ENCODE measurements at regions not wholly inside any gene's neighbourhood (a gene's known extent, or its start where the extent isn't known, plus 50 kb on each side); places are given as distances from the start of the nearest gene placed in this dataset.

DNA sequence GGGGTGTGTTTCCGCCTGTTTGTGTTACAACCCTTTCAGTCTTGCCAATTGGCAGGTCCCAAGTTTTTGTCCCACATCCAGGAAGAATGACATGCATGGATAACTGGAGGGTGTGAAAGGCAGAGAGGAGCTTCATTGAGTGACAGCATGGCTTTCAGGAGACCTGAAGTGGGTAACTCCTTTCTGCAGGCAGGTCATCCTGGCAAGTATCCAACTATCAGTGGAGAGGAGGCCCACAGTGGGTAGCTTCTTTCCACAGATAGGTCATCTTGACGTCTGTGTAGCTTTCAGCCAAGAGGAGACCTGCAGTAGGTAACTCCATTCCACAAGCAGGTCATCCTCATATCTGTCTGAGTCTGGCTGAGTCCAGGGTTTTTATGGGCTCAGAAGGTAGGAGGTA lies 1268.8 kb upstream of the CNTN5 start:
- Histone ChIP-seq H3K27ac (no peak overlapping the region), H3K4me2 (no peak overlapping the region), H3F3A (ENCODE audit: low read depth) (no peaks in the 10 kb centered on the region), H4K20me1 (ENCODE audit: low read depth) (no peaks in the 10 kb centered on the region), H3K36me3 (no peaks in the 10 kb centered on the region), H2AFZ (replicated peaks) (no peak overlapping the region), H3K9me3 (ENCODE audit: low read depth) (no peaks in the 10 kb centered on the region), H3K9ac (no peak overlapping the region), H3K27me3 (no peaks in the 10 kb centered on the region), H3K4me1 (peaks cover 27% of the 10 kb centered on the region), H3K4me3 (no peak overlapping the region), H3K79me2 (ENCODE audit: low read depth) (no peaks in the 10 kb centered on the region)
- H3K4me3 Mint-ChIP-seq = no peak overlapping the region
- H3K9me3 Mint-ChIP-seq = no peaks in the 10 kb centered on the region
- TF ChIP-seq CTCF (IDR thresholded peaks at IDR 0.05) (no peak), EZH2phosphoT487 (IDR thresholded peaks at IDR 0.05) (no peak), EZH2 (IDR thresholded peaks at IDR 0.05) (no peak)
- no peaks in the 10 kb centered on the region for H3K36me3 Mint-ChIP-seq
- peaks cover 6% of the 10 kb centered on the region for H3K4me1 Mint-ChIP-seq
- H3K27me3 Mint-ChIP-seq (ENCODE audit: insufficient read depth, low read depth) = peaks cover 3% of the 10 kb centered on the region
- H3K27ac Mint-ChIP-seq = no peak overlapping the region
- DNase-seq (ENCODE audit: low spot score) = no peak

DNA sequence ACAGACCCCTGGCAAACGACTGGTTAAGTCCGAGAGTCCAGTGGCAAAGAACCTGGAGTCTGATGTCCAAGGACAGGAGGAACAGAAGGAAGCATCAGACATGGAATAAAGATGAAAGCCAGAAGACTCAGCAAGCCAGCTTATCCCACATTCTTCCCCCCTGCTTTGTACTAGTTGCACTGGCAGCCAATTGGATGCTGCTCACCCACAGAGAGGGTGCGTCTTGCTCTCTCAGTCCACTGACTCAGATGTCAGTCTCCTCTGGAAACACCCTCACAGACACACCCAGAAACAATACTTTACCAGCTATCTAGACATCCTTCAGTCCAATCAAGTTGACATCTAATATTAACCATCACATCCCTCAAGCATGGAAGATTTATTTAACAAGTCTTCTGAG lies 1265.8 kb upstream of the CNTN5 start:
- TF ChIP-seq EZH2phosphoT487 (IDR thresholded peaks at IDR 0.05) (no peak), CTCF (IDR thresholded peaks at IDR 0.05) (no peak), EZH2 (IDR thresholded peaks at IDR 0.05) (no peak)
- H3K36me3 Mint-ChIP-seq = no peaks in the 10 kb centered on the region

DNA sequence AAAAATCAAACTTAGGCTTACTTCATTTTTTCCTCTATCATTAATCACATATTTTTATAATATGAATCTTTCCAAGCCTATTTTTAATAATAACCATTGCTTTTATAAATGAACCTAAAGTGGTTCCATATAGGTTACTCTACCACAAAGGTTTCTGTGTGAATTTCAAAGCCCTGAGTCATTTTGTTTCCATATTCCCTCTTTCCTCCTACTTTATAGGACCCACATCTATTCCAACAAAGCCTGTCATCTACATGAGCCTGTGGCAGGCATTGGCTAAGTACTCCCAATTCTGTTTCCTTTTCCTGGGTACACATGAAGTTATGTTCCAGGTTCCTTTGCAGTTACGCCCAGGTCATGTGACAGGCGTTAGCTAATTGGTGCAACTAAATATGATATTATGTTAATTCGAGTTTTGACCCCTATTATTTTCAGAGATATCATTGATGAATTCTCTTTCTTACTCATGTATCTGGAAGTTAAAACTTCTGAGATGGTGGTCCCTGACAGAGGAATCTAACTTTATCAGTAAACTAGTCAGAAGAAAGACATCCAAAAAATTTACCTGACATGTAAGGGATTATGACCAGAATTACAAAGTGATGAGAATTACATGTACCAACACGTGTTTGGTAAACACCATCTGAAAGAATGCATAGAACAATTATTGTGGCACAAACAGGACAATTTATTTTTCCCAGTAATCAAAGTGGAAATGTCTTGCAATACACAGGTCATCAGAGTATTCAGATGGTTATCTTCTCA lies 1264.0 kb upstream of the CNTN5 start:
- H3K4me3 Mint-ChIP-seq = no peak overlapping the region
- no peak overlapping the region for H3K27ac Mint-ChIP-seq

More for the DNA sequence above, 1265.8 kb upstream of the CNTN5 start:
- H3K27me3 Mint-ChIP-seq (ENCODE audit: insufficient read depth, low read depth) = peaks cover 3% of the 10 kb centered on the region
- H3K4me3 ChIP-seq = no peak overlapping the region
- peak; percentile 64 for DNase-seq (ENCODE audit: low spot score)
- no peaks in the 10 kb centered on the region for H3K36me3 ChIP-seq
- H3K4me3 Mint-ChIP-seq = no peak overlapping the region
- H3K4me2 ChIP-seq = no peak overlapping the region
- no peaks in the 10 kb centered on the region for H3K79me2 ChIP-seq (ENCODE audit: low read depth)
- H3F3A ChIP-seq (ENCODE audit: low read depth) = no peaks in the 10 kb centered on the region
- H3K4me1 ChIP-seq = peaks cover 8% of the 10 kb centered on the region
- H3K27me3 ChIP-seq = no peaks in the 10 kb centered on the region
- H4K20me1 ChIP-seq (ENCODE audit: low read depth) = no peaks in the 10 kb centered on the region
- H2AFZ ChIP-seq (replicated peaks) = no peak overlapping the region
- no peak overlapping the region for H3K27ac Mint-ChIP-seq
- no peaks in the 10 kb centered on the region for H3K9me3 Mint-ChIP-seq
- H3K9me3 ChIP-seq (ENCODE audit: low read depth) = no peaks in the 10 kb centered on the region
- no peak overlapping the region for H3K9ac ChIP-seq
- no peak overlapping the region for H3K27ac ChIP-seq
- peaks cover 6% of the 10 kb centered on the region for H3K4me1 Mint-ChIP-seq

More for the DNA sequence above, 1264.0 kb upstream of the CNTN5 start:
- H3K4me3 ChIP-seq = no peak overlapping the region
- H3K9me3 ChIP-seq (ENCODE audit: low read depth) = no peaks in the 10 kb centered on the region
- H3K27me3 ChIP-seq = no peaks in the 10 kb centered on the region
- no peaks in the 10 kb centered on the region for H3F3A ChIP-seq (ENCODE audit: low read depth)
- H3K27ac ChIP-seq = no peak overlapping the region
- TF ChIP-seq EZH2phosphoT487 (IDR thresholded peaks at IDR 0.05) = no peak
- TF ChIP-seq CTCF (IDR thresholded peaks at IDR 0.05) = no peak
- no peak for TF ChIP-seq EZH2 (IDR thresholded peaks at IDR 0.05)
- Mint-ChIP-seq H3K9me3 (no peaks in the 10 kb centered on the region), H3K4me1 (peaks cover 6% of the 10 kb centered on the region), H3K36me3 (no peaks in the 10 kb centered on the region), H3K27me3 (ENCODE audit: insufficient read depth, low read depth) (peaks cover 2% of the 10 kb centered on the region)
- H3K4me2 ChIP-seq = no peak overlapping the region
- peaks cover 7% of the 10 kb centered on the region for H3K4me1 ChIP-seq
- no peak overlapping the region for H3K9ac ChIP-seq
- no peak for DNase-seq (ENCODE audit: low spot score)
- no peaks in the 10 kb centered on the region for H3K79me2 ChIP-seq (ENCODE audit: low read depth)
- H3K36me3 ChIP-seq = no peaks in the 10 kb centered on the region
- H2AFZ ChIP-seq (replicated peaks) = no peak overlapping the region
- H4K20me1 ChIP-seq (ENCODE audit: low read depth) = no peaks in the 10 kb centered on the region
